HEK293T (cell line): ENCODE measurements at regions not wholly inside any gene's neighbourhood (a gene's known extent, or its start where the extent isn't known, plus 50 kb on each side); places are given as distances from the start of the nearest gene placed in this dataset.

ENCODE experiments used
- BHLHE40 ChIP-seq: fragments of 450-650 bp; IDR thresholded peaks from 2 replicates; pipeline ENCODE4 v1.6.1; 2016; ENCODE audit warnings: mild to moderate bottlenecking, moderate library complexity, borderline replicate concordance
- CTBP1 ChIP-seq: fragments of 450-650 bp; IDR thresholded peaks from 2 replicates; pipeline ENCODE4 v1.6.1; 2016; ENCODE audit warnings: borderline replicate concordance
- FOXA1 ChIP-seq: fragments of 450-650 bp; IDR thresholded peaks from 2 replicates; pipeline ENCODE4 v1.6.1; 2016; ENCODE audit warnings: mild to moderate bottlenecking
- HDGF ChIP-seq: fragments of 450-650 bp; IDR thresholded peaks from 2 replicates; pipeline ENCODE4 v1.6.1; 2017; ENCODE audit warnings: antibody characterized with exemption, borderline replicate concordance
- SUZ12 ChIP-seq: fragments of 450-650 bp; IDR thresholded peaks from 2 replicates; pipeline ENCODE4 v1.6.1; 2016; ENCODE audit warnings: mild to moderate bottlenecking
- ZNF384 ChIP-seq: fragments of 450-650 bp; IDR thresholded peaks from 2 replicates; pipeline ENCODE4 v1.6.1; 2016
- TF ChIP-seq, protein P1 (sequence below): fragments of 450-650 bp; IDR thresholded peaks from 2 replicates; pipeline ENCODE4 v1.6.1; 2016

- no peak for TF ChIP-seq SUZ12
- TF ChIP-seq ZNF384, result no peak
- TF ChIP-seq, protein P1, sequence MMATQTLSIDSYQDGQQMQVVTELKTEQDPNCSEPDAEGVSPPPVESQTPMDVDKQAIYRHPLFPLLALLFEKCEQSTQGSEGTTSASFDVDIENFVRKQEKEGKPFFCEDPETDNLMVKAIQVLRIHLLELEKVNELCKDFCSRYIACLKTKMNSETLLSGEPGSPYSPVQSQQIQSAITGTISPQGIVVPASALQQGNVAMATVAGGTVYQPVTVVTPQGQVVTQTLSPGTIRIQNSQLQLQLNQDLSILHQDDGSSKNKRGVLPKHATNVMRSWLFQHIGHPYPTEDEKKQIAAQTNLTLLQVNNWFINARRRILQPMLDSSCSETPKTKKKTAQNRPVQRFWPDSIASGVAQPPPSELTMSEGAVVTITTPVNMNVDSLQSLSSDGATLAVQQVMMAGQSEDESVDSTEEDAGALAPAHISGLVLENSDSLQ, result no peak
- TF ChIP-seq BHLHE40, result no peak
- no peak for TF ChIP-seq FOXA1
- no peak for TF ChIP-seq HDGF
- TF ChIP-seq CTBP1, result no peak
Observed at GRCh38 chr22:27317096-27317495, 484.5 kb downstream of the MN1 start.
